A549 (cell line): ENCODE measurements at regions not wholly inside any gene's neighbourhood (a gene's known extent, or its start where the extent isn't known, plus 50 kb on each side); places are given as distances from the start of the nearest gene placed in this dataset.

Source experiments
- ATAC-seq, 2 experiments: fragments of 200-7000 bp in 1 of 2; fragments of >200 bp in 1 of 2; cut with Nextera tagmentation in 1 of 2; cut with Tn5 transposase in 1 of 2; 3 replicates each; pipeline versions ENCODE4 v1.8.0 to v1.9.1; 2018 to 2020; ENCODE audit warnings: mild to moderate bottlenecking in 1 of 2, moderate library complexity in 1 of 2
- CTCF ChIA-PET: fragments of 300-600 bp; sonication (Branson Sonifier 250); formaldehyde crosslinking; extraction: SDS; loops from one replicate; lab custom pipeline; 2021; ENCODE audit warnings: antibody characterized with exemption, inconsistent platforms; lab: Yijun Ruan, JAX
- POLR2A ChIA-PET: fragments of 350-600 bp; formaldehyde crosslinking; extraction: SDS; loops from one replicate; lab custom pipeline; 2021; ENCODE audit warnings: antibody characterized with exemption, inconsistent platforms; lab: Yijun Ruan, JAX
- DNase-seq, 2 experiments: peaks; one replicate each; pipeline versions ENCODE4 v3.0.0 to v3.0.0-alpha.2; 2011 to 2016; ENCODE audit warnings: low read depth in 1 of 2, low spot score in 1 of 2
- FAIRE-seq: peaks from 2 replicates; lab custom pipeline; 2011; peaks lifted over from hg19 to GRCh38; lab: Jason Lieb, UNC
- H3K27ac ChIP-seq, 2 experiments: fragments of >200 bp; sonication (Bioruptor Twin); formaldehyde crosslinking; 3 replicates each; pipeline ENCODE4 v1.5.1; 2016 to 2017
- H3K4me1 ChIP-seq: fragments of >200 bp; sonication (Bioruptor Twin); formaldehyde crosslinking; 3 replicates; pipeline ENCODE4 v1.6.1; 2016
- H3K4me2 ChIP-seq: fragments of >200 bp; sonication (Bioruptor Twin); formaldehyde crosslinking; 3 replicates; pipeline ENCODE4 v1.6.1; 2016
- H3K4me3 ChIP-seq: fragments of >200 bp; sonication (Bioruptor Twin); formaldehyde crosslinking; 3 replicates; pipeline ENCODE4 v1.5.1; 2016
- H3K9me3 ChIP-seq: fragments of >200 bp; sonication (Bioruptor Twin); formaldehyde crosslinking; 3 replicates; pipeline ENCODE4 v1.6.1; 2016
- CBX8 ChIP-seq: fragments of 200-600 bp; sonication (generic); IDR thresholded peaks from 2 replicates; pipeline ENCODE4 v1.6.1; 2016
- CHD4 ChIP-seq: fragments of 200-600 bp; sonication (generic); IDR thresholded peaks from 2 replicates; pipeline ENCODE4 v1.6.1; 2016; ENCODE audit warnings: antibody characterized with exemption, mild to moderate bottlenecking, borderline replicate concordance
- EP300 ChIP-seq, 2 experiments: fragments of >200 bp; sonication (Bioruptor Twin); formaldehyde crosslinking; IDR thresholded peaks; 2 replicates in 1 of 2; 3 replicates in 1 of 2; pipeline ENCODE4 v1.6.1; 2016 to 2017
- ESRRA ChIP-seq: fragments of 150-350 bp; IDR thresholded peaks from 2 replicates; pipeline ENCODE4 v1.6.1; 2014; ENCODE audit warnings: mild to moderate bottlenecking, low read length, borderline replicate concordance
- HEYL ChIP-seq: fragments of 250-450 bp; sonication (Bioruptor Pico); IDR thresholded peaks from 2 replicates; pipeline ENCODE4 v1.8.0; 2021; ENCODE audit warnings: mild to moderate bottlenecking, moderate library complexity
- KDM1A ChIP-seq: fragments of 200-600 bp; sonication (generic); IDR thresholded peaks from 2 replicates; pipeline ENCODE4 v1.6.1; 2016; ENCODE audit warnings: low read depth, mild to moderate bottlenecking
- NPAS2 ChIP-seq: fragments of 250-450 bp; sonication (Bioruptor Pico); IDR thresholded peaks from 2 replicates; pipeline ENCODE4 v1.8.0; 2022; ENCODE audit warnings: mild to moderate bottlenecking, moderate library complexity, borderline replicate concordance
- NR3C1 ChIP-seq: fragments of >200 bp; sonication (Bioruptor Twin); formaldehyde crosslinking; IDR thresholded peaks from 3 replicates; pipeline ENCODE4 v1.6.1; 2017
- RARB ChIP-seq: fragments of 250-450 bp; sonication (Bioruptor Pico); IDR thresholded peaks from 2 replicates; pipeline ENCODE4 v1.8.0; 2021; ENCODE audit warnings: mild to moderate bottlenecking, moderate library complexity
- RCOR1 ChIP-seq: fragments of 150-350 bp; IDR thresholded peaks from 2 replicates; pipeline ENCODE4 v1.6.1; 2014; ENCODE audit warnings: antibody characterized with exemption, low read length, low read depth
- RFX5 ChIP-seq: fragments of 450-650 bp; IDR thresholded peaks from 2 replicates; pipeline ENCODE4 v1.7.1; 2014; ENCODE audit warnings: antibody characterized with exemption, mild to moderate bottlenecking, moderate library complexity
- SMC3 ChIP-seq: fragments of >200 bp; sonication (Bioruptor Twin); formaldehyde crosslinking; IDR thresholded peaks from 3 replicates; pipeline ENCODE4 v1.6.1; 2018; ENCODE audit warnings: inconsistent platforms
- TFCP2L1 ChIP-seq: fragments of 250-450 bp; sonication (Bioruptor Pico); IDR thresholded peaks from 2 replicates; pipeline ENCODE4 v1.5.0; 2021; ENCODE audit warnings: mild to moderate bottlenecking
- ZC3H11A ChIP-seq: fragments of 450-650 bp; IDR thresholded peaks from 2 replicates; pipeline ENCODE4 v1.6.1; 2014; ENCODE audit warnings: antibody characterized with exemption, mild to moderate bottlenecking
- ZNF302 ChIP-seq: fragments of 250-450 bp; sonication (Bioruptor Pico); IDR thresholded peaks from 2 replicates; pipeline ENCODE4 v1.9.0; 2021; ENCODE audit warnings: inconsistent platforms, mild to moderate bottlenecking, moderate library complexity
- WGBS: methylation state at CpG from one replicate; pipeline ENCODE4 v1.1.6; 2017; ENCODE audit errors: missing lambda C conversion rate; 5-methylcytosine and 5-hydroxymethylcytosine counted together
- TF ChIP-seq, protein P1 (sequence below): IDR thresholded peaks from 2 replicates; pipeline ENCODE4 v1.6.1; 2012
- TF ChIP-seq, protein P2 (sequence below): fragments of 250-450 bp; sonication (Bioruptor Pico); IDR thresholded peaks from 2 replicates; pipeline ENCODE4 v1.5.0; 2020; ENCODE audit warnings: low read depth, mild to moderate bottlenecking, moderate library complexity
- TF ChIP-seq, protein P3 (sequence below): fragments of 250-450 bp; sonication (Bioruptor Pico); IDR thresholded peaks from 2 replicates; pipeline ENCODE4 v1.5.0; 2021; ENCODE audit warnings: mild to moderate bottlenecking, moderate library complexity, borderline replicate concordance
- TF ChIP-seq, protein P4 (sequence below): fragments of 150-350 bp; IDR thresholded peaks from 2 replicates; pipeline ENCODE4 v1.6.1; 2014; ENCODE audit warnings: low read depth, mild to moderate bottlenecking, low read length

DNA sequence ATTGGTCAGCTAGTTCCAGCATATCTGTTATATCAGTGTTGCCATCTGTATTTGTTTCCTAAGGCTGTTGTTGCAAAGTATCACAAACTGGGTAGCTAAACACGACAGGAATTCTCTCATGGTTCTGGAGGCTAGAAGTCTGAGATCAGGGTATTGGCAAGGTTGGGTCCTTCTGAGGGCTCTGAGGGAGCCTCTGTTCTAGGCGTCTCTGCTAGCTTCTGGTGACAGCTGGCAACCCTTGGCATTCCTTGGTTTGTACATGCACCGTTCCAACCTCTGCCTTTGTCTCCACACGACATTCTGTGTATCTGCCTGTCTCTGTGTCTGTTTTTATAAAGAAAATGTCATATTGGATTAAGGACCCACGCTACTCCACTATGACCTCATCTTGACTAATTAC lies 219.9 kb upstream of the NLRP1 start:
- H3K4me3 ChIP-seq, result no peak overlapping the region
- no peak for FAIRE-seq
- TF ChIP-seq RARB (CRISPR knock-in tag) (no peak), NPAS2 (CRISPR knock-in tag) (no peak), ZC3H11A (no peak), NR3C1 (no peak), ESRRA (no peak), RCOR1 (no peak), SMC3 (no peak), KDM1A (no peak), RFX5 (no peak), HEYL (CRISPR knock-in tag) (no peak), CHD4 (no peak)
- TF ChIP-seq, protein P1, sequence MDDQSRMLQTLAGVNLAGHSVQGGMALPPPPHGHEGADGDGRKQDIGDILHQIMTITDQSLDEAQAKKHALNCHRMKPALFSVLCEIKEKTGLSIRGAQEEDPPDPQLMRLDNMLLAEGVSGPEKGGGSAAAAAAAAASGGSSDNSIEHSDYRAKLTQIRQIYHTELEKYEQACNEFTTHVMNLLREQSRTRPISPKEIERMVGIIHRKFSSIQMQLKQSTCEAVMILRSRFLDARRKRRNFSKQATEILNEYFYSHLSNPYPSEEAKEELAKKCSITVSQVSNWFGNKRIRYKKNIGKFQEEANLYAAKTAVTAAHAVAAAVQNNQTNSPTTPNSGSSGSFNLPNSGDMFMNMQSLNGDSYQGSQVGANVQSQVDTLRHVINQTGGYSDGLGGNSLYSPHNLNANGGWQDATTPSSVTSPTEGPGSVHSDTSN, result no peak
- TF ChIP-seq, protein P2, sequence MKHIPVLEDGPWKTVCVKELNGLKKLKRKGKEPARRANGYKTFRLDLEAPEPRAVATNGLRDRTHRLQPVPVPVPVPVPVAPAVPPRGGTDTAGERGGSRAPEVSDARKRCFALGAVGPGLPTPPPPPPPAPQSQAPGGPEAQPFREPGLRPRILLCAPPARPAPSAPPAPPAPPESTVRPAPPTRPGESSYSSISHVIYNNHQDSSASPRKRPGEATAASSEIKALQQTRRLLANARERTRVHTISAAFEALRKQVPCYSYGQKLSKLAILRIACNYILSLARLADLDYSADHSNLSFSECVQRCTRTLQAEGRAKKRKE, result no peak
- TF ChIP-seq, protein P3, sequence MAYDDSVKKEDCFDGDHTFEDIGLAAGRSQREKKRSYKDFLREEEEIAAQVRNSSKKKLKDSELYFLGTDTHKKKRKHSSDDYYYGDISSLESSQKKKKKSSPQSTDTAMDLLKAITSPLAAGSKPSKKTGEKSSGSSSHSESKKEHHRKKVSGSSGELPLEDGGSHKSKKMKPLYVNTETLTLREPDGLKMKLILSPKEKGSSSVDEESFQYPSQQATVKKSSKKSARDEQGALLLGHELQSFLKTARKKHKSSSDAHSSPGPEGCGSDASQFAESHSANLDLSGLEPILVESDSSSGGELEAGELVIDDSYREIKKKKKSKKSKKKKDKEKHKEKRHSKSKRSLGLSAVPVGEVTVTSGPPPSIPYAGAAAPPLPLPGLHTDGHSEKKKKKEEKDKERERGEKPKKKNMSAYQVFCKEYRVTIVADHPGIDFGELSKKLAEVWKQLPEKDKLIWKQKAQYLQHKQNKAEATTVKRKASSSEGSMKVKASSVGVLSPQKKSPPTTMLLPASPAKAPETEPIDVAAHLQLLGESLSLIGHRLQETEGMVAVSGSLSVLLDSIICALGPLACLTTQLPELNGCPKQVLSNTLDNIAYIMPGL (CRISPR knock-in tag), result no peak
- WGBS, result 17% methylated on average over 5 of the region's 5 CpGs
- H3K9me3 ChIP-seq, result peaks cover 22% of the 10 kb centered on the region
- POLR2A ChIA-PET, result no interaction called here
- ATAC-seq, result no peak
- H3K27ac ChIP-seq, result no peak overlapping the region
- H3K4me1 ChIP-seq, result no peaks in the 10 kb centered on the region
- no peak overlapping the region for H3K4me2 ChIP-seq
- DNase-seq, result no peak
- CTCF ChIA-PET, result interaction anchor here (0.9 to 1.0 kb wide), 2 partner anchors 11 to 12 kb away, joined by 3 to 4 read pairs; no protein-coding TSS in a partner anchor

DNA sequence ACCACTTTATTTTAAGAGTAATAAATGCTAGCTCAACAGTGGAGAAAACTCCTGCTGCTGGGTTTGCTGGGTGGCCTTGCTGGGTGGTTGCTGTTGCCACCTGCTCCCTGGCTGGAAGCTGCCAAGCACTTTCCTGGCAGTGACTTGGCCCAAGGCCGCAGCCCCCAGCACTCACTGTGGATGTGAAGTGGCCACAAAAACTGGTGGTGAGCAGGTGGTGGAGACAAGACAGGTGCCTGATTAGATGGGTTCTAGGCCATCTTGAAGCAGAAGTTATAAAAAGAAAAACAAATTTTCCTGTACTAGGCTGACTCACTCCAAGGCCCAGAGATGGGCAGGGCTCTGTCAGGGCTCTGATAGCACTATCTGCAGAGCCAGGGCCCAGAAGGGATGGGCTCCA lies 224.7 kb upstream of the NLRP1 start:
- WGBS, result 7% methylated on average over 1 of the region's 1 CpG
- Histone ChIP-seq H3K4me3 (no peak overlapping the region), H3K9me3 (peaks cover 53% of the 10 kb centered on the region), H3K4me2 (no peak overlapping the region), H3K27ac (no peak overlapping the region), H3K4me1 (no peaks in the 10 kb centered on the region)
- ChIA-PET POLR2A (no interaction called here), CTCF (interaction anchor here (0.7 to 1.6 kb wide), 4 partner anchors 10 to 281 kb away, joined by 3 to 5 read pairs (median 4); no protein-coding TSS in a partner anchor)
- DNase-seq (no peak), FAIRE-seq (no peak), ATAC-seq (no peak)
- TF ChIP-seq CBX8 (no peak), EP300 (IDR thresholded peaks at IDR 0.05) (no peak), ZNF302 (CRISPR knock-in tag) (no peak)
- TF ChIP-seq, protein P4, sequence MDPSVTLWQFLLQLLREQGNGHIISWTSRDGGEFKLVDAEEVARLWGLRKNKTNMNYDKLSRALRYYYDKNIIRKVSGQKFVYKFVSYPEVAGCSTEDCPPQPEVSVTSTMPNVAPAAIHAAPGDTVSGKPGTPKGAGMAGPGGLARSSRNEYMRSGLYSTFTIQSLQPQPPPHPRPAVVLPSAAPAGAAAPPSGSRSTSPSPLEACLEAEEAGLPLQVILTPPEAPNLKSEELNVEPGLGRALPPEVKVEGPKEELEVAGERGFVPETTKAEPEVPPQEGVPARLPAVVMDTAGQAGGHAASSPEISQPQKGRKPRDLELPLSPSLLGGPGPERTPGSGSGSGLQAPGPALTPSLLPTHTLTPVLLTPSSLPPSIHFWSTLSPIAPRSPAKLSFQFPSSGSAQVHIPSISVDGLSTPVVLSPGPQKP, result no peak
- TF ChIP-seq, all 56 proteins: peak for 0

DNA sequence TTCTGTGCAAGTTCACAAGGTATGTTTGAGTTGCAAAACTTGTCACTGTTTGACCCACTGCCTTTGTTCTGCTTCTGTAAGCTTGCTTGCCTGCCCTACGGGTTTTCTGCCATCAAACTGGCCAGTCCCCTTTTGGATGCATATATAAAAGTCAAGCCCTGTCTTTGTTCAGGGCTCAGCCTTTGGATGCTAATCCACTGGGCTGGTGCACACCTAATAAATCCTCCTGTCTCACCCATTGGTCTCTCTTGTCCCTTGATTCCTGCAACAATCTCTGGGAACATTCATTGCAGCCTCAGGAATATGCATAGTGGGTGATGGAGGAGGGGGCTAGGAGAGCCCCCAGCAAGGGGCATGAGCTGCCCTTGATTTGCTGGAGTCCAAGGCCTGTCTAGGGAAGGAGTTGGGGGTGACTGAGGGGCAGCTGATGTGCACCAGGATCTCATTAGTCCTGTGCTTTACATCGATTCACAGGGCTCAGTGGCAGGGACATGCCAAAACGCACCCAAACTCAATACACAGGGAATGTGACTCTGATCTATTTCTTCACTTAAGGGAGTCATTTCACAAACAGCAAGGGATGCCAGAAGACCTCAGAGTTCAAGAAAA lies 225.4 kb upstream of the NLRP1 start:
- no peak overlapping the region for H3K27ac ChIP-seq
- FAIRE-seq (no peak), ATAC-seq (no peak), DNase-seq (peak in 1 of 2 experiments; percentile 42)
- H3K4me1 ChIP-seq, result no peaks in the 10 kb centered on the region
- H3K4me3 ChIP-seq, result no peak overlapping the region
- POLR2A ChIA-PET, result no interaction called here
- H3K4me2 ChIP-seq, result no peak overlapping the region
- CTCF ChIA-PET, result interaction anchor here (0.7 to 1.6 kb wide), 4 partner anchors 11 to 282 kb away, joined by 3 to 5 read pairs (median 4); no protein-coding TSS in a partner anchor
- H3K9me3 ChIP-seq, result peaks cover 53% of the 10 kb centered on the region
- no peak for TF ChIP-seq HEYL (CRISPR knock-in tag)
- TF ChIP-seq KDM1A, result no peak
- no peak for TF ChIP-seq TFCP2L1
- TF ChIP-seq, protein P3 (CRISPR knock-in tag), result no peak
- no peak for TF ChIP-seq RARB (CRISPR knock-in tag)
- no peak for TF ChIP-seq RCOR1
- 0% methylated on average over 3 of the region's 3 CpGs for WGBS
